ENCODE measurements at regions not wholly inside any gene's neighbourhood (a gene's known extent, or its start where the extent isn't known, plus 50 kb on each side); places are given as distances from the start of the nearest gene placed in this dataset.

- no peak for TF ChIP-seq TAF1 (IDR thresholded peaks at IDR 0.05; ENCODE audit: low read depth, low read length)
- no peak for TF ChIP-seq POLR2A (IDR thresholded peaks at IDR 0.05; ENCODE audit: low read depth, low read length)
These were observed 160.1 kb downstream of the RAB38 start for GRCh38 chr11:88015170-88015569.
